K562 (cell line): ENCODE measurements at regions not wholly inside any gene's neighbourhood (a gene's known extent, or its start where the extent isn't known, plus 50 kb on each side); places are given as distances from the start of the nearest gene placed in this dataset.
"Not testable (repeated sequence)": the region's sequence is repeated elsewhere in the genome, so short reads cannot be mapped to it uniquely, and the experiment has no call there.

Source experiments
- ATAC-seq: fragments of 200-7000 bp; cut with Tn5 transposase; 3 replicates; pipeline ENCODE4 v1.9.1; 2020; ENCODE audit warnings: moderate library complexity
- BruUV-seq: library from RNA; stranded (reverse); fragments of 400-500 nt; replicated peaks from 2 replicates; lab custom pipeline; 2021; lab: Mats Ljungman, UMichigan
- CTCF ChIA-PET: fragments of 300-600 bp; formaldehyde crosslinking; extraction: SDS; loops from one replicate; lab custom pipeline; 2021; ENCODE audit warnings: low intra/inter-chr PET ratio; lab: Yijun Ruan, JAX
- POLR2A ChIA-PET: fragments of 300-600, 350-650 bp; sonication (Branson Sonifier 250); formaldehyde crosslinking; extraction: SDS; loops from one replicate; lab custom pipeline; 2021; ENCODE audit warnings: antibody characterized with exemption, inconsistent platforms; lab: Yijun Ruan, JAX
- DNase-seq, 4 experiments: peaks; one replicate each; pipeline versions ENCODE4 v3.0.0 to v3.0.0-alpha.2; 2011 to 2018; ENCODE audit warnings: low spot score in 3 of 4, mixed read lengths in 3 of 4; ENCODE audit errors: extremely low read depth in 1 of 4
- FAIRE-seq: peaks from 2 replicates; lab custom pipeline; 2011; peaks lifted over from hg19 to GRCh38; lab: Jason Lieb, UNC
- H2AFZ ChIP-seq: 2 replicates; pipeline ENCODE4 v1.6.0; 2011; ENCODE audit warnings: low read depth, low read length, control low read depth, inconsistent platforms
- H3K27ac ChIP-seq: fragments of 200-600 bp; 3 replicates; pipeline ENCODE4 v1.8.0; 2011; ENCODE audit warnings: low read depth, mild to moderate bottlenecking, control low read depth, inconsistent platforms, low read length, moderate library complexity, mixed read lengths; ENCODE audit errors: extremely low read depth
- H3K27me3 ChIP-seq, 2 experiments: fragments of 300-600 bp in 1 of 2; 2 replicates in 1 of 2; 3 replicates in 1 of 2; pipeline versions ENCODE4 v1.6.0 to v1.8.0; 2011; ENCODE audit warnings: inconsistent platforms in 2 of 2, low read length in 2 of 2, mild to moderate bottlenecking in 1 of 2, mixed read lengths in 1 of 2, moderate library complexity in 1 of 2; ENCODE audit not compliant: control insufficient read depth in 2 of 2, insufficient read depth in 2 of 2
- H3K36me3 ChIP-seq: fragments of 300-600 bp; 3 replicates; pipeline ENCODE4 v1.8.0; 2011; ENCODE audit warnings: mild to moderate bottlenecking, low read length, inconsistent platforms; ENCODE audit not compliant: control insufficient read depth, insufficient read depth
- H3K4me1 ChIP-seq, 2 experiments: fragments of 200-600 bp in 1 of 2; replicated peaks in 1 of 2; 2 replicates in 1 of 2; 3 replicates in 1 of 2; pipeline versions ENCODE4 v1.5.1 to v1.8.0; 2011; ENCODE audit warnings: inconsistent platforms in 2 of 2, low read length in 2 of 2, mild to moderate bottlenecking in 1 of 2, mixed read lengths in 1 of 2, moderate library complexity in 1 of 2; ENCODE audit not compliant: control insufficient read depth in 2 of 2, insufficient read depth in 2 of 2
- H3K4me2 ChIP-seq: 2 replicates; pipeline ENCODE4 v1.6.1; 2011; ENCODE audit warnings: low read length, control low read depth, inconsistent platforms, mixed read lengths; ENCODE audit not compliant: insufficient read depth
- H3K4me3 ChIP-seq: fragments of 200-600 bp; sonication (generic), shearing (Covaris generic); 2 replicates; pipeline ENCODE4 v1.5.1; 2016; ENCODE audit warnings: control low read depth, inconsistent platforms
- H3K79me2 ChIP-seq: fragments of 200-600 bp; 3 replicates; pipeline ENCODE4 v1.8.0; 2011; ENCODE audit warnings: low read length, inconsistent platforms; ENCODE audit not compliant: control insufficient read depth, insufficient read depth
- H3K9ac ChIP-seq, 2 experiments: 2 replicates each; pipeline versions ENCODE4 v1.6.0 to v1.6.1; 2011; ENCODE audit warnings: low read depth in 2 of 2, low read length in 2 of 2, control low read depth in 1 of 2, inconsistent platforms in 1 of 2, mild to moderate bottlenecking in 1 of 2, mixed read lengths in 1 of 2; ENCODE audit not compliant: insufficient read depth in 1 of 2
- H3K9me1 ChIP-seq: one replicate; pipeline ENCODE4 v1.6.0; 2011; ENCODE audit warnings: inconsistent platforms, mild to moderate bottlenecking, low read length, moderate library complexity; ENCODE audit not compliant: control insufficient read depth, insufficient read depth
- H3K9me3 ChIP-seq: replicated peaks from 2 replicates; pipeline ENCODE4 v1.5.1; 2011; ENCODE audit warnings: low read depth, low read length, inconsistent platforms; ENCODE audit not compliant: control insufficient read depth, insufficient read depth
- H4K20me1 ChIP-seq: replicated peaks from 2 replicates; pipeline ENCODE4 v1.6.1; 2011; ENCODE audit warnings: low read length, inconsistent platforms, mixed read lengths; ENCODE audit not compliant: control insufficient read depth, insufficient read depth
- KAT8 ChIP-seq: fragments of 450-650 bp; IDR thresholded peaks from 2 replicates; pipeline ENCODE4 v1.6.1; 2016; ENCODE audit warnings: low read depth, mild to moderate bottlenecking
- ZNF695 ChIP-seq: fragments of 450-650 bp; formaldehyde crosslinking; IDR thresholded peaks from 2 replicates; pipeline ENCODE4 v1.4.0; 2020; ENCODE audit warnings: mild to moderate bottlenecking, moderate library complexity
- WGBS: fragments of 100-300 bp; shearing (Covaris generic); methylation state at CpG from one replicate; pipeline ENCODE4 v1.1.6; 2016; ENCODE audit warnings: low coverage, mixed read lengths; ENCODE audit not compliant: insufficient coverage; ENCODE audit errors: missing lambda C conversion rate; 5-methylcytosine and 5-hydroxymethylcytosine counted together
- in situ Hi-C: fragments of 300-500 bp; cut with MboI; formaldehyde crosslinking; loops from 4 replicates; pipeline ENCODE4 v1.15.0; 2018; ENCODE audit warnings: inconsistent platforms, mixed read lengths
- intact Hi-C: fragments of 100-400 bp; cut with micrococcal nuclease; formaldehyde crosslinking; loops from 2 replicates; pipeline ENCODE4 v1.14.2; 2022
- TF ChIP-seq, protein P1 (sequence below), 2 experiments: IDR thresholded peaks; 2 replicates each; pipeline ENCODE4 v1.6.1; 2012; ENCODE audit warnings: improper control_type of control experiment in 2 of 2, low read depth in 2 of 2, low read length in 2 of 2, borderline replicate concordance in 1 of 2

DNA sequence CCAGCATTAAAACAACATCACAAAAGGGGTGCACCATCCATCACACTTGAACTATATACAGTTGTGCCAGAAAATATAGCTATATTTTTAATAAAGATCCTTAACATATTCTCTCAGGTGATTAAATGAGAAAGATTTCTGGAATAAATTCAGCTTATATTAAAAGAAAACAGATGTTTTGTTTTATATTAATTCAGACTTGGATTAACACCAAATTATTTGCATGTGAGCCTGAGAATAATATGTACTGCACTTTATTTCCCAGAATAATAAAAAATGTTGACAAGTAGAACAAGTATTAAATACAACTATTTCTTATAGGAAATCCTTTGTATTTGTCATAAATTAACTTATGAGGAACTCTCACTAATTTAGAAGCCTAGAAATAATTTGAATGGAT is 1467.4 kb downstream of the RAPGEF2 start (continued):
- TF ChIP-seq, protein P1, sequence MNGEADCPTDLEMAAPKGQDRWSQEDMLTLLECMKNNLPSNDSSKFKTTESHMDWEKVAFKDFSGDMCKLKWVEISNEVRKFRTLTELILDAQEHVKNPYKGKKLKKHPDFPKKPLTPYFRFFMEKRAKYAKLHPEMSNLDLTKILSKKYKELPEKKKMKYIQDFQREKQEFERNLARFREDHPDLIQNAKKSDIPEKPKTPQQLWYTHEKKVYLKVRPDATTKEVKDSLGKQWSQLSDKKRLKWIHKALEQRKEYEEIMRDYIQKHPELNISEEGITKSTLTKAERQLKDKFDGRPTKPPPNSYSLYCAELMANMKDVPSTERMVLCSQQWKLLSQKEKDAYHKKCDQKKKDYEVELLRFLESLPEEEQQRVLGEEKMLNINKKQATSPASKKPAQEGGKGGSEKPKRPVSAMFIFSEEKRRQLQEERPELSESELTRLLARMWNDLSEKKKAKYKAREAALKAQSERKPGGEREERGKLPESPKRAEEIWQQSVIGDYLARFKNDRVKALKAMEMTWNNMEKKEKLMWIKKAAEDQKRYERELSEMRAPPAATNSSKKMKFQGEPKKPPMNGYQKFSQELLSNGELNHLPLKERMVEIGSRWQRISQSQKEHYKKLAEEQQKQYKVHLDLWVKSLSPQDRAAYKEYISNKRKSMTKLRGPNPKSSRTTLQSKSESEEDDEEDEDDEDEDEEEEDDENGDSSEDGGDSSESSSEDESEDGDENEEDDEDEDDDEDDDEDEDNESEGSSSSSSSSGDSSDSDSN (IDR thresholded peaks at IDR 0.05; ENCODE audit: borderline replicate concordance in 1 of 2, low read depth in 2 of 2, low read length in 2 of 2), result no peak
- no peak for TF ChIP-seq ZNF695 (CRISPR knock-in tag)
- TF ChIP-seq KAT8, result no peak

DNA sequence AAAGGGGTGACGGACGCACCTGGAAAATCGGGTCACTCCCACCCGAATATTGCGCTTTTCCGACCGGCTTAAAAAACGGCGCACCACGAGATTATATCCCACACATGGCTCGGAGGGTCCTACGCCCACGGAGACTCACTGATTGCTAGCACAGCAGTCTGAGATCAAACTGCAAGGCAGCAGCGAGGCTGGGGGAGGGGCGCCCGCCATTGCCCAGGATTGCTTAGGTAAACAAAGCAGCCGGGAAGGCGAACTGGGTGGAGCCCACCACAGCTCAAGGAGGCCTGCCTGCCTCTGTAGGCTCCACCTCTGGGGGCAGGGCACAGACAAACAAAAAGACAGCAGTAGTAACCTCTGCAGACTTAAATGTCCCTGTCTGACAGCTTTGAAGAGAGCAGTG is 1471.4 kb downstream of the RAPGEF2 start:
- H3K36me3 ChIP-seq, BruUV-seq, H3K9me3 ChIP-seq, H3K79me2 ChIP-seq, DNase-seq, H4K20me1 ChIP-seq, in situ Hi-C loops, ATAC-seq, H3K4me1 ChIP-seq, H3K9me1 ChIP-seq, H3K4me3 ChIP-seq, H3K4me2 ChIP-seq, intact Hi-C loops, H3K27ac ChIP-seq, FAIRE-seq, POLR2A ChIA-PET, H2AFZ ChIP-seq, CTCF ChIA-PET, H3K9ac ChIP-seq, H3K27me3 ChIP-seq: not testable (repeated sequence)
- 0% methylated on average over 2 of the region's 18 CpGs for WGBS
